HEK293 (cell line): ENCODE measurements at regions not wholly inside any gene's neighbourhood (a gene's known extent, or its start where the extent isn't known, plus 50 kb on each side); places are given as distances from the start of the nearest gene placed in this dataset.

Source experiments
- CTCF ChIA-PET: fragments of 350-600 bp; formaldehyde crosslinking; extraction: SDS; loops from one replicate; lab custom pipeline; 2021; ENCODE audit warnings: antibody characterized with exemption; lab: Yijun Ruan, JAX
- POLR2A ChIA-PET: fragments of 300-600 bp; formaldehyde crosslinking; extraction: SDS; loops from one replicate; lab custom pipeline; 2020; ENCODE audit warnings: antibody characterized with exemption, inconsistent platforms; lab: Yijun Ruan, JAX
- H3K27ac ChIP-seq: fragments of 200-500 bp; sonication (Bioruptor generic); 2 replicates; pipeline ENCODE4 v1.5.1; 2014; ENCODE audit warnings: low read depth, low read length, control low read depth, inconsistent platforms; ENCODE audit errors: extremely low read depth
- H3K36me3 ChIP-seq, 2 experiments: fragments of 200-500 bp in 1 of 2; sonication (Bioruptor generic) in 1 of 2; 1 replicate in 1 of 2; 2 replicates in 1 of 2; pipeline ENCODE4 v1.5.1; 2014 to 2017; ENCODE audit warnings: inconsistent platforms in 2 of 2, low read length in 2 of 2; ENCODE audit not compliant: control insufficient read depth in 2 of 2, insufficient read depth in 1 of 2
- H3K4me1 ChIP-seq: fragments of 200-500 bp; sonication (Bioruptor generic); 2 replicates; pipeline ENCODE4 v1.5.1; 2014; ENCODE audit warnings: mild to moderate bottlenecking, low read length, inconsistent platforms; ENCODE audit not compliant: control insufficient read depth, insufficient read depth
- H3K4me3 ChIP-seq: 2 replicates; pipeline ENCODE4 v1.5.1; 2011; ENCODE audit warnings: low read depth, mild to moderate bottlenecking, control low read depth, low read length, moderate library complexity
- H3K9me3 ChIP-seq: fragments of 200-500 bp; sonication (Bioruptor generic); 2 replicates; pipeline ENCODE4 v1.5.1; 2014; ENCODE audit warnings: low read depth, low read length, inconsistent platforms; ENCODE audit not compliant: control insufficient read depth, insufficient read depth
- FEZF1 ChIP-seq: fragments of 450-650 bp; formaldehyde crosslinking; IDR thresholded peaks from 2 replicates; pipeline ENCODE4 v1.5.1; 2016; ENCODE audit warnings: missing biosample characterization, missing genetic modification characterization
- KLF10 ChIP-seq: fragments of 450-650 bp; IDR thresholded peaks from 2 replicates; pipeline ENCODE4 v1.5.1; 2018; ENCODE audit warnings: missing biosample characterization, mild to moderate bottlenecking, missing genetic modification characterization
- PRDM2 ChIP-seq: fragments of 450-650 bp; formaldehyde crosslinking; IDR thresholded peaks from 2 replicates; pipeline ENCODE4 v1.5.1; 2016; ENCODE audit warnings: missing biosample characterization, missing genetic modification characterization, borderline replicate concordance
- REST ChIP-seq: fragments of 450-650 bp; formaldehyde crosslinking; IDR thresholded peaks from 2 replicates; pipeline ENCODE4 v1.5.1; 2016; ENCODE audit warnings: missing biosample characterization, missing genetic modification characterization
- SETDB1 ChIP-seq: IDR thresholded peaks from one replicate; pipeline ENCODE4 v1.6.1; 2017; ENCODE audit warnings: mild to moderate bottlenecking, low read length, moderate library complexity, mixed read lengths; ENCODE audit not compliant: insufficient read length
- ZBTB17 ChIP-seq: fragments of 450-650 bp; formaldehyde crosslinking; IDR thresholded peaks from 2 replicates; pipeline ENCODE4 v1.5.1; 2016; ENCODE audit warnings: missing biosample characterization, missing genetic modification characterization
- ZBTB21 ChIP-seq: fragments of 450-650 bp; formaldehyde crosslinking; IDR thresholded peaks from 2 replicates; pipeline ENCODE4 v1.5.1; 2017; ENCODE audit warnings: missing biosample characterization, missing genetic modification characterization
- ZBTB8A ChIP-seq: fragments of 450-650 bp; formaldehyde crosslinking; IDR thresholded peaks from 2 replicates; pipeline ENCODE4 v1.5.1; 2016; ENCODE audit warnings: missing biosample characterization, missing genetic modification characterization
- ZNF24 ChIP-seq: fragments of 450-650 bp; formaldehyde crosslinking; IDR thresholded peaks from 2 replicates; pipeline ENCODE4 v1.5.1; 2016; ENCODE audit warnings: missing biosample characterization, missing genetic modification characterization
- ZNF248 ChIP-seq: fragments of 450-650 bp; formaldehyde crosslinking; IDR thresholded peaks from 2 replicates; pipeline ENCODE4 v1.5.1; 2017; ENCODE audit warnings: missing biosample characterization, missing genetic modification characterization
- ZNF354C ChIP-seq: fragments of 450-650 bp; formaldehyde crosslinking; IDR thresholded peaks from 2 replicates; pipeline ENCODE4 v1.5.1; 2016; ENCODE audit warnings: missing biosample characterization, missing genetic modification characterization, low read depth, borderline replicate concordance
- ZNF366 ChIP-seq: fragments of 450-650 bp; formaldehyde crosslinking; conservative IDR thresholded peaks from 2 replicates; pipeline ENCODE4 v1.5.1; 2016; ENCODE audit warnings: missing biosample characterization, missing genetic modification characterization
- ZNF416 ChIP-seq: fragments of 450-650 bp; formaldehyde crosslinking; IDR thresholded peaks from 2 replicates; pipeline ENCODE4 v1.5.1; 2016; ENCODE audit warnings: missing biosample characterization, missing genetic modification characterization
- ZNF521 ChIP-seq: fragments of 450-650 bp; formaldehyde crosslinking; IDR thresholded peaks from 2 replicates; pipeline ENCODE4 v1.5.1; 2017; ENCODE audit warnings: missing biosample characterization, mild to moderate bottlenecking, missing genetic modification characterization
- ZNF555 ChIP-seq: fragments of 450-650 bp; formaldehyde crosslinking; conservative IDR thresholded peaks from 2 replicates; pipeline ENCODE4 v1.5.1; 2017; ENCODE audit warnings: missing biosample characterization, mild to moderate bottlenecking, missing genetic modification characterization, inconsistent platforms
- ZNF561 ChIP-seq: fragments of 450-650 bp; IDR thresholded peaks from 2 replicates; pipeline ENCODE4 v1.5.1; 2018; ENCODE audit warnings: missing biosample characterization, missing genetic modification characterization, borderline replicate concordance
- ZNF585B ChIP-seq: fragments of 450-650 bp; formaldehyde crosslinking; IDR thresholded peaks from 2 replicates; pipeline ENCODE4 v1.5.1; 2016; ENCODE audit warnings: missing biosample characterization, missing genetic modification characterization
- ZXDB ChIP-seq: fragments of 450-650 bp; formaldehyde crosslinking; IDR thresholded peaks from 2 replicates; pipeline ENCODE4 v1.5.1; 2016; ENCODE audit warnings: missing biosample characterization, missing genetic modification characterization
- TF ChIP-seq, protein P1 (sequence below): fragments of 450-650 bp; formaldehyde crosslinking; IDR thresholded peaks from 2 replicates; pipeline ENCODE4 v1.5.1; 2016; ENCODE audit warnings: missing biosample characterization, missing genetic modification characterization
- TF ChIP-seq, protein P2 (sequence below): fragments of 450-650 bp; formaldehyde crosslinking; IDR thresholded peaks from 2 replicates; pipeline ENCODE4 v1.5.1; 2016; ENCODE audit warnings: missing biosample characterization, missing genetic modification characterization
- TF ChIP-seq, protein P3 (sequence below): fragments of 450-650 bp; formaldehyde crosslinking; IDR thresholded peaks from 2 replicates; pipeline ENCODE4 v1.5.1; 2017; ENCODE audit warnings: missing biosample characterization, mild to moderate bottlenecking, missing genetic modification characterization, moderate library complexity

- TF ChIP-seq REST (tag by site-specific recombination) (no peak), ZNF248 (tag by site-specific recombination) (no peak), SETDB1 (no peak), ZXDB (no peak), ZNF24 (tag by site-specific recombination) (no peak), ZNF555 (tag by site-specific recombination) (no peak), ZBTB17 (tag by site-specific recombination) (no peak), ZNF521 (tag by site-specific recombination) (no peak), ZNF561 (tag by site-specific recombination) (no peak)
- TF ChIP-seq, protein P1, sequence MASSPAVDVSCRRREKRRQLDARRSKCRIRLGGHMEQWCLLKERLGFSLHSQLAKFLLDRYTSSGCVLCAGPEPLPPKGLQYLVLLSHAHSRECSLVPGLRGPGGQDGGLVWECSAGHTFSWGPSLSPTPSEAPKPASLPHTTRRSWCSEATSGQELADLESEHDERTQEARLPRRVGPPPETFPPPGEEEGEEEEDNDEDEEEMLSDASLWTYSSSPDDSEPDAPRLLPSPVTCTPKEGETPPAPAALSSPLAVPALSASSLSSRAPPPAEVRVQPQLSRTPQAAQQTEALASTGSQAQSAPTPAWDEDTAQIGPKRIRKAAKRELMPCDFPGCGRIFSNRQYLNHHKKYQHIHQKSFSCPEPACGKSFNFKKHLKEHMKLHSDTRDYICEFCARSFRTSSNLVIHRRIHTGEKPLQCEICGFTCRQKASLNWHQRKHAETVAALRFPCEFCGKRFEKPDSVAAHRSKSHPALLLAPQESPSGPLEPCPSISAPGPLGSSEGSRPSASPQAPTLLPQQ (tag by site-specific recombination), result no peak
- TF ChIP-seq, protein P2, sequence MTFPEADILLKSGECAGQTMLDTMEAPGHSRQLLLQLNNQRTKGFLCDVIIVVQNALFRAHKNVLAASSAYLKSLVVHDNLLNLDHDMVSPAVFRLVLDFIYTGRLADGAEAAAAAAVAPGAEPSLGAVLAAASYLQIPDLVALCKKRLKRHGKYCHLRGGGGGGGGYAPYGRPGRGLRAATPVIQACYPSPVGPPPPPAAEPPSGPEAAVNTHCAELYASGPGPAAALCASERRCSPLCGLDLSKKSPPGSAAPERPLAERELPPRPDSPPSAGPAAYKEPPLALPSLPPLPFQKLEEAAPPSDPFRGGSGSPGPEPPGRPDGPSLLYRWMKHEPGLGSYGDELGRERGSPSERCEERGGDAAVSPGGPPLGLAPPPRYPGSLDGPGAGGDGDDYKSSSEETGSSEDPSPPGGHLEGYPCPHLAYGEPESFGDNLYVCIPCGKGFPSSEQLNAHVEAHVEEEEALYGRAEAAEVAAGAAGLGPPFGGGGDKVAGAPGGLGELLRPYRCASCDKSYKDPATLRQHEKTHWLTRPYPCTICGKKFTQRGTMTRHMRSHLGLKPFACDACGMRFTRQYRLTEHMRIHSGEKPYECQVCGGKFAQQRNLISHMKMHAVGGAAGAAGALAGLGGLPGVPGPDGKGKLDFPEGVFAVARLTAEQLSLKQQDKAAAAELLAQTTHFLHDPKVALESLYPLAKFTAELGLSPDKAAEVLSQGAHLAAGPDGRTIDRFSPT, result no peak
Observed at GRCh38 chr5:145246379-145246778, 588.8 kb downstream of the PRELID2 start (continued).

DNA sequence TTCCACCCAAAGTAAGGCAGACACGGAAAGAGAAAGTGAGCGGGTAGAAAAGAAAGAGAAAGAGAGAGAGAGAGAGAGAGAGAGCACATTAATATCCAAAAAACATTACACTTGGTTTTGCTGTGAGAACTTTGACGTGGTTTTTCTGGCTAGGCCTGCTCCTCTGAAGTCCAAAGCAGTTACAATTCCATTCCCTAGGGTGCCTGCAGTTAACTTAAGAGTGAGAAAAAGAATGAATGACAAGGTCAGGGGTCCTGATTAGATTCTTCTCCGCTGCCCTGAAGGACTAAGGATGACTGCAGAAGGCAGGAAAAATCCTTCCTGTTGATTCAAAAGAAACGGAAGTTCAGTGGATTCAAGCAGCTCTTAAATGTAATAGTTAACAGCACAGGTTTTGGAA is 589.8 kb downstream of the PRELID2 start:
- Histone ChIP-seq H3K27ac (no peak overlapping the region), H3K4me3 (no peak overlapping the region)
- POLR2A ChIA-PET, result no interaction called here
- TF ChIP-seq KLF10 (tag by site-specific recombination) (no peak), ZNF416 (tag by site-specific recombination) (no peak), ZBTB8A (tag by site-specific recombination) (no peak), ZNF354C (tag by site-specific recombination) (no peak), FEZF1 (tag by site-specific recombination) (no peak), ZBTB21 (tag by site-specific recombination) (no peak), PRDM2 (tag by site-specific recombination) (no peak), ZNF585B (no peak), ZNF366 (tag by site-specific recombination) (no peak)
- TF ChIP-seq, protein P3, sequence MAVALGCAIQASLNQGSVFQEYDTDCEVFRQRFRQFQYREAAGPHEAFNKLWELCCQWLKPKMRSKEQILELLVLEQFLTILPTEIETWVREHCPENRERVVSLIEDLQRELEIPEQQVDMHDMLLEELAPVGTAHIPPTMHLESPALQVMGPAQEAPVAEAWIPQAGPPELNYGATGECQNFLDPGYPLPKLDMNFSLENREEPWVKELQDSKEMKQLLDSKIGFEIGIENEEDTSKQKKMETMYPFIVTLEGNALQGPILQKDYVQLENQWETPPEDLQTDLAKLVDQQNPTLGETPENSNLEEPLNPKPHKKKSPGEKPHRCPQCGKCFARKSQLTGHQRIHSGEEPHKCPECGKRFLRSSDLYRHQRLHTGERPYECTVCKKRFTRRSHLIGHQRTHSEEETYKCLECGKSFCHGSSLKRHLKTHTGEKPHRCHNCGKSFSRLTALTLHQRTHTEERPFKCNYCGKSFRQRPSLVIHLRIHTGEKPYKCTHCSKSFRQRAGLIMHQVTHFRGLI (tag by site-specific recombination), result no peak
- TF ChIP-seq, protein P1 (tag by site-specific recombination), result no peak

More for the DNA sequence above, 589.8 kb downstream of the PRELID2 start:
- Histone ChIP-seq H3K36me3 (no peaks in the 10 kb centered on the region), H3K9me3 (no peaks in the 10 kb centered on the region), H3K4me1 (no peaks in the 10 kb centered on the region)
- CTCF ChIA-PET, result interaction anchor here (0.7 kb wide), 2 partner anchors 44 to 435 kb away, joined by 4 to 6 read pairs; no protein-coding TSS in a partner anchor
